Psoas muscle (tissue), 7 donors: ENCODE measurements at regions not wholly inside any gene's neighbourhood (a gene's known extent, or its start where the extent isn't known, plus 50 kb on each side); places are given as distances from the start of the nearest gene placed in this dataset.

Source experiments
- ATAC-seq, 4 donors: fragments of 200-7000 bp; cut with Tn5 transposase; one replicate each; pipeline ENCODE4 v1.9.1; 2020; ENCODE audit warnings: moderate library complexity in 3 of 4, mild to moderate bottlenecking in 2 of 4
- DNase-seq, 2 donors: peaks; one replicate each; pipeline ENCODE4 v3.0.0-alpha.2; 2020
- H3K27ac ChIP-seq: fragments of 200-600 bp; one replicate; pipeline ENCODE4 v1.8.0; 2022
- H3K27me3 ChIP-seq, 3 donors: fragments of 200-600 bp in 1 of 3; one replicate each; pipeline versions ENCODE4 v1.6.1 to v1.8.0; 2013 to 2022; ENCODE audit warnings: low read length in 2 of 3, mild to moderate bottlenecking in 2 of 3, moderate library complexity in 1 of 3; ENCODE audit not compliant: insufficient read depth in 3 of 3
- H3K36me3 ChIP-seq, 2 donors: fragments of 200-600 bp in 1 of 2; one replicate each; pipeline versions ENCODE4 v1.6.1 to v1.8.0; 2013 to 2022; ENCODE audit warnings: low read depth in 1 of 2, mild to moderate bottlenecking in 1 of 2, moderate library complexity in 1 of 2; ENCODE audit not compliant: insufficient read depth in 1 of 2
- H3K4me1 ChIP-seq: fragments of 200-600 bp; one replicate; pipeline ENCODE4 v1.8.0; 2022
- H3K4me3 ChIP-seq: fragments of 200-600 bp; one replicate; pipeline ENCODE4 v1.8.0; 2022; ENCODE audit warnings: mild to moderate bottlenecking
- H3K9me3 ChIP-seq: fragments of 200-600 bp; one replicate; pipeline ENCODE4 v1.8.0; 2022
- WGBS, 3 donors: extraction: QIAGEN DNeasy Blood & Tissue Kit; methylation state at CpG; one replicate each; pipeline versions ENCODE4 v1.1.6 to v1.1.7; 2013; 5-methylcytosine and 5-hydroxymethylcytosine counted together
- intact Hi-C, 2 donors: fragments of 100-400 bp; cut with DNase I; formaldehyde crosslinking; loops; one replicate each; pipeline versions ENCODE4 v1.11.0 to v1.14.2; 2022
- TF ChIP-seq, protein P1 (sequence below): fragments of 200-600 bp; IDR thresholded peaks from one replicate; pipeline ENCODE4 v1.8.0; 2022; ENCODE audit warnings: antibody characterized with exemption
- donor health status: healthy with polysubstance abuse.
- donor health status: DM: no; HTN: no; CAD: no; lungs with moderate emphysema.
- donor health status: Bipolar disorder and iron deficiency.
- donor health status: healthy.
- donor health status: DM: yes; HTN: yes; CAD: no.
- donor health status: DM: no; HTN: no; CAD: no.
- donor health status: DM: yes; HTN: yes; CAD: no.

DNA sequence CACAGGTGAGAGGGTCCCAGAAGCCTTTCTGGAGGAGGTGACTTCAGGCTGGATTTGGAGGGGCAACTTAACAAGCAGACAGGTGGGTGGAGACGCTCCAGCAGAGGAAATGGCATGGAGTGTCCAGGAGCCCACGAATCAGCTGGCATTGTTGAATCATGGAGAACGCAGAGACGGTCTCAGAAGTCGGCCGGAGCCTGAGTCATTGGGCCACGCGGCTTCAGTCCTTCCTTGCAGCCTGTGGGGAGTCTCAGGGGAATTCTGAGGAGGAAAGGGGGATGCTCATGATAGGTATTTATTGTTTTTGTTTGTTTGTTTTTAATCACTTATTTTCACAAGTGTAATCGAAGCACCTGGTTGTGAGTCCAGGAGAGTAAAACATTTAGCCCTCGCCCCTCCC is 184.6 kb upstream of the HDAC4 start:
- TF ChIP-seq, protein P1, sequence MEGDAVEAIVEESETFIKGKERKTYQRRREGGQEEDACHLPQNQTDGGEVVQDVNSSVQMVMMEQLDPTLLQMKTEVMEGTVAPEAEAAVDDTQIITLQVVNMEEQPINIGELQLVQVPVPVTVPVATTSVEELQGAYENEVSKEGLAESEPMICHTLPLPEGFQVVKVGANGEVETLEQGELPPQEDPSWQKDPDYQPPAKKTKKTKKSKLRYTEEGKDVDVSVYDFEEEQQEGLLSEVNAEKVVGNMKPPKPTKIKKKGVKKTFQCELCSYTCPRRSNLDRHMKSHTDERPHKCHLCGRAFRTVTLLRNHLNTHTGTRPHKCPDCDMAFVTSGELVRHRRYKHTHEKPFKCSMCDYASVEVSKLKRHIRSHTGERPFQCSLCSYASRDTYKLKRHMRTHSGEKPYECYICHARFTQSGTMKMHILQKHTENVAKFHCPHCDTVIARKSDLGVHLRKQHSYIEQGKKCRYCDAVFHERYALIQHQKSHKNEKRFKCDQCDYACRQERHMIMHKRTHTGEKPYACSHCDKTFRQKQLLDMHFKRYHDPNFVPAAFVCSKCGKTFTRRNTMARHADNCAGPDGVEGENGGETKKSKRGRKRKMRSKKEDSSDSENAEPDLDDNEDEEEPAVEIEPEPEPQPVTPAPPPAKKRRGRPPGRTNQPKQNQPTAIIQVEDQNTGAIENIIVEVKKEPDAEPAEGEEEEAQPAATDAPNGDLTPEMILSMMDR = no peak
- WGBS, 3 donors = 63 to 81% (median 71%) methylated on average over 10 of the region's 10 CpGs
- no peak for ATAC-seq
- no peak overlapping the region for H3K27ac ChIP-seq
- intact Hi-C loops = loop anchor here in 1 of 2 donors (10.0 kb wide), 1 partner anchor 299 kb away; no protein-coding TSS in a partner anchor
- no peaks in the 10 kb centered on the region for H3K4me1 ChIP-seq
- DNase-seq = peak in 1 of 2 donors; percentile 20
- H3K27me3 ChIP-seq = no peaks in the 10 kb centered on the region
- no peaks in the 10 kb centered on the region for H3K9me3 ChIP-seq
- no peak overlapping the region for H3K4me3 ChIP-seq
- H3K36me3 ChIP-seq = no peaks in the 10 kb centered on the region

GRCh38 chr2:239584986-239585385 is 184.2 kb upstream of the HDAC4 start:
- TF ChIP-seq, protein P1 = no peak
- H3K9me3 ChIP-seq = no peaks in the 10 kb centered on the region
- DNase-seq (peak in 1 of 2 donors; percentile 30), ATAC-seq (no peak)
- no peaks in the 10 kb centered on the region for H3K27me3 ChIP-seq
- intact Hi-C loops = loop anchor here in 1 of 2 donors (10.0 kb wide), 1 partner anchor 300 kb away; no protein-coding TSS in a partner anchor
- H3K4me3 ChIP-seq = no peak overlapping the region
- no peaks in the 10 kb centered on the region for H3K36me3 ChIP-seq
- WGBS, 3 donors = 75 to 83% (median 81%) methylated on average over 3 of the region's 3 CpGs
- no peaks in the 10 kb centered on the region for H3K4me1 ChIP-seq
- no peak overlapping the region for H3K27ac ChIP-seq

- no peaks in the 10 kb centered on the region for H3K9me3 ChIP-seq
- WGBS, 3 donors = 87 to 94% (median 88%) methylated on average over 31 of the region's 31 CpGs
- ATAC-seq (no peak), DNase-seq (peak in 1 of 2 donors; percentile 49)
- no peaks in the 10 kb centered on the region for H3K27me3 ChIP-seq
- no peak overlapping the region for H3K27ac ChIP-seq
- TF ChIP-seq, protein P1 = no peak
- intact Hi-C loops = loop anchor here in 1 of 2 donors (10.0 kb wide), 1 partner anchor 301 kb away; no protein-coding TSS in a partner anchor
- H3K4me3 ChIP-seq = no peak overlapping the region
- no peaks in the 10 kb centered on the region for H3K4me1 ChIP-seq
- no peaks in the 10 kb centered on the region for H3K36me3 ChIP-seq
Observed at GRCh38 chr2:239583879-239584859, 183.3 kb upstream of the HDAC4 start.

GRCh38 chr2:239583171-239583878 is 182.5 kb upstream of the HDAC4 start:
- intact Hi-C loops = loop anchor here in 1 of 2 donors (10.0 kb wide), 1 partner anchor 301 kb away; no protein-coding TSS in a partner anchor
- WGBS, 3 donors = 94 to 96% (median 95%) methylated on average over 21 of the region's 21 CpGs
- TF ChIP-seq, protein P1 = no peak
- H3K36me3 ChIP-seq = no peaks in the 10 kb centered on the region
- no peak overlapping the region for H3K27ac ChIP-seq
- no peak for ATAC-seq
- no peaks in the 10 kb centered on the region for H3K9me3 ChIP-seq
- H3K4me1 ChIP-seq = no peaks in the 10 kb centered on the region
- no peaks in the 10 kb centered on the region for H3K27me3 ChIP-seq
- peak in 1 of 2 donors; percentile 36 for DNase-seq
- no peak overlapping the region for H3K4me3 ChIP-seq
